K562 (cell line): ENCODE measurements at regions not wholly inside any gene's neighbourhood (a gene's known extent, or its start where the extent isn't known, plus 50 kb on each side); places are given as distances from the start of the nearest gene placed in this dataset.
"Not testable (repeated sequence)": the region's sequence is repeated elsewhere in the genome, so short reads cannot be mapped to it uniquely, and the experiment has no call there.

Experiments used
- ATAC-seq: fragments of 200-7000 bp; cut with Tn5 transposase; 3 replicates; pipeline ENCODE4 v1.9.1; 2020; ENCODE audit warnings: moderate library complexity
- BruUV-seq: library from RNA; stranded (reverse); fragments of 400-500 nt; replicated peaks from 2 replicates; lab custom pipeline; 2021; lab: Mats Ljungman, UMichigan
- CTCF ChIA-PET: fragments of 300-600 bp; formaldehyde crosslinking; extraction: SDS; loops from one replicate; lab custom pipeline; 2021; ENCODE audit warnings: low intra/inter-chr PET ratio; lab: Yijun Ruan, JAX
- POLR2A ChIA-PET: fragments of 300-600, 350-650 bp; sonication (Branson Sonifier 250); formaldehyde crosslinking; extraction: SDS; loops from one replicate; lab custom pipeline; 2021; ENCODE audit warnings: antibody characterized with exemption, inconsistent platforms; lab: Yijun Ruan, JAX
- DNase-seq, 4 experiments: peaks; one replicate each; pipeline versions ENCODE4 v3.0.0 to v3.0.0-alpha.2; 2011 to 2018; ENCODE audit warnings: low spot score in 3 of 4, mixed read lengths in 3 of 4; ENCODE audit errors: extremely low read depth in 1 of 4
- FAIRE-seq: peaks from 2 replicates; lab custom pipeline; 2011; peaks lifted over from hg19 to GRCh38; lab: Jason Lieb, UNC
- H2AFZ ChIP-seq: 2 replicates; pipeline ENCODE4 v1.6.0; 2011; ENCODE audit warnings: low read depth, low read length, control low read depth, inconsistent platforms
- H3K27ac ChIP-seq: fragments of 200-600 bp; 3 replicates; pipeline ENCODE4 v1.8.0; 2011; ENCODE audit warnings: low read depth, mild to moderate bottlenecking, control low read depth, inconsistent platforms, low read length, moderate library complexity, mixed read lengths; ENCODE audit errors: extremely low read depth
- H3K27me3 ChIP-seq, 2 experiments: fragments of 300-600 bp in 1 of 2; 2 replicates in 1 of 2; 3 replicates in 1 of 2; pipeline versions ENCODE4 v1.6.0 to v1.8.0; 2011; ENCODE audit warnings: inconsistent platforms in 2 of 2, low read length in 2 of 2, mild to moderate bottlenecking in 1 of 2, mixed read lengths in 1 of 2, moderate library complexity in 1 of 2; ENCODE audit not compliant: control insufficient read depth in 2 of 2, insufficient read depth in 2 of 2
- H3K36me3 ChIP-seq: fragments of 300-600 bp; 3 replicates; pipeline ENCODE4 v1.8.0; 2011; ENCODE audit warnings: mild to moderate bottlenecking, low read length, inconsistent platforms; ENCODE audit not compliant: control insufficient read depth, insufficient read depth
- H3K4me1 ChIP-seq, 2 experiments: fragments of 200-600 bp in 1 of 2; replicated peaks in 1 of 2; 2 replicates in 1 of 2; 3 replicates in 1 of 2; pipeline versions ENCODE4 v1.5.1 to v1.8.0; 2011; ENCODE audit warnings: inconsistent platforms in 2 of 2, low read length in 2 of 2, mild to moderate bottlenecking in 1 of 2, mixed read lengths in 1 of 2, moderate library complexity in 1 of 2; ENCODE audit not compliant: control insufficient read depth in 2 of 2, insufficient read depth in 2 of 2
- H3K4me2 ChIP-seq: 2 replicates; pipeline ENCODE4 v1.6.1; 2011; ENCODE audit warnings: low read length, control low read depth, inconsistent platforms, mixed read lengths; ENCODE audit not compliant: insufficient read depth
- H3K4me3 ChIP-seq: fragments of 200-600 bp; sonication (generic), shearing (Covaris generic); 2 replicates; pipeline ENCODE4 v1.5.1; 2016; ENCODE audit warnings: control low read depth, inconsistent platforms
- H3K79me2 ChIP-seq: fragments of 200-600 bp; 3 replicates; pipeline ENCODE4 v1.8.0; 2011; ENCODE audit warnings: low read length, inconsistent platforms; ENCODE audit not compliant: control insufficient read depth, insufficient read depth
- H3K9ac ChIP-seq, 2 experiments: 2 replicates each; pipeline versions ENCODE4 v1.6.0 to v1.6.1; 2011; ENCODE audit warnings: low read depth in 2 of 2, low read length in 2 of 2, control low read depth in 1 of 2, inconsistent platforms in 1 of 2, mild to moderate bottlenecking in 1 of 2, mixed read lengths in 1 of 2; ENCODE audit not compliant: insufficient read depth in 1 of 2
- H3K9me1 ChIP-seq: one replicate; pipeline ENCODE4 v1.6.0; 2011; ENCODE audit warnings: inconsistent platforms, mild to moderate bottlenecking, low read length, moderate library complexity; ENCODE audit not compliant: control insufficient read depth, insufficient read depth
- H3K9me3 ChIP-seq: replicated peaks from 2 replicates; pipeline ENCODE4 v1.5.1; 2011; ENCODE audit warnings: low read depth, low read length, inconsistent platforms; ENCODE audit not compliant: control insufficient read depth, insufficient read depth
- H4K20me1 ChIP-seq: replicated peaks from 2 replicates; pipeline ENCODE4 v1.6.1; 2011; ENCODE audit warnings: low read length, inconsistent platforms, mixed read lengths; ENCODE audit not compliant: control insufficient read depth, insufficient read depth
- NR2C1 ChIP-seq, 2 experiments: fragments of 450-650 bp; IDR thresholded peaks; 2 replicates each; pipeline ENCODE4 v1.6.1; 2017; ENCODE audit warnings: mild to moderate bottlenecking in 2 of 2, antibody characterized with exemption in 1 of 2, inconsistent platforms in 1 of 2, missing compliant biosample characterization in 1 of 2, missing genetic modification characterization in 1 of 2
- ZEB2 ChIP-seq: fragments of 450-650 bp; IDR thresholded peaks from 2 replicates; pipeline ENCODE4 v1.6.1; 2016
- WGBS: fragments of 100-300 bp; shearing (Covaris generic); methylation state at CpG from one replicate; pipeline ENCODE4 v1.1.6; 2016; ENCODE audit warnings: low coverage, mixed read lengths; ENCODE audit not compliant: insufficient coverage; ENCODE audit errors: missing lambda C conversion rate; 5-methylcytosine and 5-hydroxymethylcytosine counted together
- in situ Hi-C: fragments of 300-500 bp; cut with MboI; formaldehyde crosslinking; loops from 4 replicates; pipeline ENCODE4 v1.15.0; 2018; ENCODE audit warnings: inconsistent platforms, mixed read lengths
- intact Hi-C: fragments of 100-400 bp; cut with micrococcal nuclease; formaldehyde crosslinking; loops from 2 replicates; pipeline ENCODE4 v1.14.2; 2022

DNA sequence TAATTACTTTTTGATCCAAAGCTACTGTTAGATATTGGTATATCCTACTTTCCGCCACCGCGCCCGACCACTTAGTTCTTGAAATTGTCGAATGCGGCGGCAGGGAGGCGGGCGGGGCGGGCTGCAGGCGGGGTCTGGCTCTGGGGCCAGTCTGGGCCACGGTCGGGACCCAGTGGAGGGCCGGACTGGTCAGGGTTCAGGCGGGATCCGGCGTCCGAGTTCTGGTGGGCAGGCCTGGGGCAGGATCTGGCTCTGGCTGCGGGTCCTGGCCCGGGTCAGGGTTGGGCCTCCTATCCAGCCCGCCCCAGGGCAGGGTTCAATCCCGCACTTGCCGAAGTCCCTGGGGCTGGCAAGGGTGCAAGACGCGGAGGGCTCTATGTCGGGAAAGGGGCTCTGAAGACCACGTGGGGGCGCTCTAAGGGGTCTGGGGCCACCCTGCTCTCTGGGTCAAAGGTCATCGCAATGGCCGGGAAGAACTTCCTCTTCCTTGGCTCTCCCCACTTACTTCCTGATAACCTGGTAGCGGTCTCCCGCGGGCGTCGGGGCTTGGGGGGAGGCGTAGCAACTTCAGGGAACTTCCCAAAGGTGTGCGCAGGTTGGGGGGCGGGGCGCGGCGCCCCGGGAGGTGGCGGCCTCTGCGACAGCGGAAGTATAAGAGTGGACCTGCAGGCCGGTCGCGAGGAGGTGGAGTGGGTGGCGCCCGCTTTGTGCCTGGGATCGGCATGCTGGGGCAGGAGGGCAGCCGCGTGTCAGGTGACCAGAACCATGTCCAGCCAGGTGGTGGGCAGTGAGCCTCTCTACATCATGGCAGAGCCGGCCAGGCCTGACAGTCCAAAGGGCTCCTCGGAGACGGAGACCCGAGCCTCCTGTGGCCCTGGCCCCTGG is 83.4 kb downstream of the MRPL57 start:
- H3K36me3 ChIP-seq = no peaks in the 10 kb centered on the region
- BruUV-seq = no TSS peak
- H3K4me3 ChIP-seq = no peak overlapping the region
- ATAC-seq = no peak
- H3K9ac ChIP-seq = no peak overlapping the region
- no peaks in the 10 kb centered on the region for H4K20me1 ChIP-seq
- intact Hi-C loops (no loop called here), in situ Hi-C loops (no loop called here)
- H3K27me3 ChIP-seq = no peaks in the 10 kb centered on the region
- no peak overlapping the region for H3K4me2 ChIP-seq
- H3K9me1 ChIP-seq = no peaks in the 10 kb centered on the region
- H3K4me1 ChIP-seq = peaks cover 0 to 5% of the 10 kb centered on the region in 2 experiments; a peak in 1 of 5 replicates
- no peaks in the 10 kb centered on the region for H3K79me2 ChIP-seq
- H2AFZ ChIP-seq = no peak overlapping the region
- 82% methylated on average over 12 of the region's 57 CpGs for WGBS
- TF ChIP-seq NR2C1 (IDR thresholded peaks at IDR 0.05) = peak; percentile 50; the same call in 1 of the 2 replicates
- peak; percentile 57; the same call in 1 of the 2 replicates for TF ChIP-seq NR2C1 (tag; IDR thresholded peaks at IDR 0.05)
- TF ChIP-seq ZEB2 = no peak
- CTCF ChIA-PET = no interaction called here
- POLR2A ChIA-PET = no interaction called here
- DNase-seq = no peak
- H3K9me3 ChIP-seq = no peaks in the 10 kb centered on the region
- FAIRE-seq = no peak
- no peak overlapping the region for H3K27ac ChIP-seq

- H3K27me3 ChIP-seq, intact Hi-C loops, H3K79me2 ChIP-seq, CTCF ChIA-PET, H4K20me1 ChIP-seq, DNase-seq, POLR2A ChIA-PET, H3K4me1 ChIP-seq, FAIRE-seq, H3K9me1 ChIP-seq, ATAC-seq, H3K4me2 ChIP-seq, H3K36me3 ChIP-seq, BruUV-seq, H2AFZ ChIP-seq, H3K4me3 ChIP-seq, H3K9ac ChIP-seq, H3K27ac ChIP-seq, H3K9me3 ChIP-seq, in situ Hi-C loops: not testable (repeated sequence)
- 19% methylated on average over 7 of the region's 35 CpGs for WGBS
Observed at GRCh38 chr13:21260561-21261290, 84.3 kb downstream of the MRPL57 start.

- H3K9me1 ChIP-seq, H3K4me3 ChIP-seq, H3K4me1 ChIP-seq, BruUV-seq, H4K20me1 ChIP-seq, H3K4me2 ChIP-seq, DNase-seq, in situ Hi-C loops, H3K36me3 ChIP-seq, CTCF ChIA-PET, H3K79me2 ChIP-seq, FAIRE-seq, H3K27ac ChIP-seq, H3K9me3 ChIP-seq, H2AFZ ChIP-seq, ATAC-seq, H3K9ac ChIP-seq, POLR2A ChIA-PET, H3K27me3 ChIP-seq, intact Hi-C loops: not testable (repeated sequence)
- 0% methylated on average over 2 of the region's 9 CpGs for WGBS
Observed at GRCh38 chr13:21261487-21262216, 85.2 kb downstream of the MRPL57 start.
